Activated T-cell treated with anti-CD3 and anti-CD28 coated beads for 24 hours (primary cell): ENCODE measurements at regions not wholly inside any gene's neighbourhood (a gene's known extent, or its start where the extent isn't known, plus 50 kb on each side); places are given as distances from the start of the nearest gene placed in this dataset.
"Not testable (repeated sequence)": the region's sequence is repeated elsewhere in the genome, so short reads cannot be mapped to it uniquely, and the experiment has no call there.

Experiments used
- DNase-seq: peaks from one replicate; pipeline ENCODE4 v3.0.0-alpha.2; 2020; ENCODE audit warnings: low read depth

DNA sequence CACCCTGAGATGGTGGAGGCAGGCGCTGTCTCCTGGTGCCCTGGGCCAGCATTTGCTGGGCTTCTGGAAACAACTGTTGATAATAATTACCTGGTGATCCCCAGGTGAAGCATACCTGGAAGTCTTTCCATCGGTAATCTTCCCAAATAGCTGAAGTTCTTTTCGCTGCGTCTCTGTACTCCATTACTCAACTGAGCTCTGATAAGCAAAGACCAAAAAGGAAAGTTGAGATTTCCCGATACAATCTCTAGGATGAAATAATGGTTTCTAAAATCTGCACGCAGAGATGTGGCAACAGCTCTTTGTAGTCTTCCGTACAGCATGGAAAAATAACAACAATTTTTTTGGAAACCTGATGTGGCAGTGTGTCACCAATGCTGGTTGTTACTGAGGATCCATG lies 226.5 kb downstream of the GATA3 start:
- no peak for DNase-seq

DNA sequence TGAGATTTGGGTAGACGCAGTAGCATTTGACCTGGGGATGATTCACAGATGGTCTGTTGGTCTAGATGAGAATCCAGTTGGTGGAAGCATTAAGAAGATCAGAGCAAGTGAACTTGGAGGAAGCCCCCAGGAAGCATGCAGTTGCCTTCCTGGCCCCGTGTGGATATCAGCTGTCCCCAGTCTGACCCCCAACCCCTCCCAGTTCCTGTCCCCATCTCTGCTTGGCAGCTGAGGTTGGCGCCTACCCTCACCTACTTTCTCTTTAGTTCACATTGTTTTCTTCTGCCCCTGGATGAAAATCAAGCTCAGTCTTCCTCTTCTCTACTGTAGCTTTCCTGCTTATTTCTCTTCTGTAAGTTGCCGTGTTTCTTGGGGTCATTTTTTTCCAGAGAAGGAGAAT lies 227.9 kb downstream of the GATA3 start:
- no peak for DNase-seq

GRCh38 chr10:8283166-8283905 lies 228.8 kb downstream of the GATA3 start:
- no peak for DNase-seq

- DNase-seq: no peak
Measured at GRCh38 chr10:8283986-8284385, 229.5 kb downstream of the GATA3 start.

- not testable (repeated sequence) for DNase-seq
Measured at GRCh38 chr10:8285970-8286369, 231.5 kb downstream of the GATA3 start.

GRCh38 chr10:8288600-8288999 lies 234.1 kb downstream of the GATA3 start:
- no peak for DNase-seq

GRCh38 chr10:8289186-8289924 lies 234.9 kb downstream of the GATA3 start:
- no peak for DNase-seq

DNA sequence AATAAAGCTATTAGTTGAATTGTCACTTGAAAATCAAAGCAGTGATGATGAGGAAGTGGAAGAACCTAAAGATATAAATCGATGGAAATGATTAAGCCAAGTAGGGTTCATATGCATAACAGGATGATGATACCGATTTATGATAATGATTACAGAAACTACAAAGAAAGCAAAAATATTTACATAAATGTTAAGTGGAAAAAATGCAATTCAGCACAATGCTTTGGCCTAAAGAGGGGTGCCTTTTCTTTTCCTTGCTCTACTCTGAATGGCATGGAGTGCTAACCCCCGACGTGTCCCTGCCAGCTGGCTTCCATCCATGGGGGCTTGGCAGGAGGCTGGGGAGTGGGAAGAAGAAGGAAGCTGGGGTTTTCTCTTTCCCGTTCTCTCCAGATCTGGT lies 240.3 kb downstream of the GATA3 start:
- no peak for DNase-seq

- DNase-seq: no peak
Measured at GRCh38 chr10:8295311-8295710, 240.8 kb downstream of the GATA3 start.

GRCh38 chr10:8296090-8296733 lies 241.7 kb downstream of the GATA3 start:
- DNase-seq: no peak

- DNase-seq: no peak
Measured at GRCh38 chr10:8296734-8297101, 242.2 kb downstream of the GATA3 start.

DNA sequence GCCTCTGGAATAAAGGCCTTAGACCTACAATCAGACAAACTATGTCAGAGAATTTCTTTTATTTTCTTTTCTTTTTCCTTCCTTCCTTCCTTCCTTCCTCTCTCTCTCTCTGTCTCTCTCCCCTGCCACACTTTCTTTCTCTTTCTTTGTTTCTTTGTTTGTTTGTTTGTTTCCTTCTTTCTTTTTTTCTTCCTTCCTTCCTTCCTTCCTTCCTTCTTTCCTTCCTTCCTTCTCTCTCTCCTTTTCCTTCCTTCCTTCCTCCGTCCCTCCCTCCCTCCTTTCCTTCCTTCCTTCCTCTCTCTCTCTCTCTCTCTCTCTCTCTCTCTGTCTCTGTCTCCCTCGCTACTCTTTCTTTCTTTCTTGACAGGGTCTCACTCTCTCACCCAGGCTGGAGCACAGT lies 242.6 kb downstream of the GATA3 start:
- DNase-seq: no peak

DNA sequence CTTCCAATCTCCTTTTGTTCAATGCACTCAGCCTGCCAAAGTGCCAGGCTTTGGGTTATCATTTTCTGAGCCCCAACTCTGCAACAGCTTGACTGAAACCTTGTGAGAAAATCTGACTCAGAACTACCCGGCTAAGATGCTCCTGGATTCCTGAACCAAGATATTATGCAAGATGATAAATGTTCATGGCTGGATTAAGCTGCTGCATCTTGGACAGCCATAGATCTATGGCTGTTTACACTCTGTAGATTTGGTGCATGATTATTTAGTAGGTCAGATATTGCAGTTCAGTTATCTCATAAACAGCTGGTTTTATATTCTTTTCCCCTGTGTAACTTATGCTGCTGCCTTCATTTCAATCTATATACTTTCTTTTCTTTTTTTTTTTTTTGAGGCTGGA lies 243.5 kb downstream of the GATA3 start:
- no peak for DNase-seq

DNA sequence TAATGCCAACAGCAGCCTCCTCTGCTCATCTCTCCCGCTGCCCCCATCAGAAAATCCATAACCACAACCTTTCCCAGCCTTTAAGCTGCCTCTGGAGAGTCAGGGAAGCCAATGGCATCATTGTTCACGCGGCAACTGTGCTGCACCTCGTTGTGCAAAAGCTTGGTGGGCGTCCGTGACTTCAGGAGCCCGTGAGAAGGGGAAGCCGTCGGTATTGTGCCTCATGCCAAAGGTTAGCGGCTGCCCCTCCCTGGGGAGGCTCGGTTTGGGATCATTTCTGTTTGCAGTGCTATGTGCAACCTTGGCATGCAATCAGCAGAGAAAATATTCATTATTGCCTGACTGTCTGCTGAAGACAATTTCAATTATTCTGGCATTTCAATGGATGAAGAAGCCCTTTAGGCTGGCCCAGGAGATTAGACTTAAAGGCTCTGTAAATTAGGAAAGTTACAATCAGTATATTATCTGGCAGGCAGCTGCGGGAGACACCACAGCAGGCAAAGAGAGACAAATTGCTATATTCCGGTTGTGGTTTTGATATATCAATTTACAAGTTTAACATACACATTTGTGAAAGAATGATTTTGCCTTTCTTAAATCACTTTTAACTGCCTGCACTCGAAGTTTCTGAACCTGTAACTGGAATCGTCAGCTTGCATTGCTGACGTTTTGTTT lies 244.5 kb downstream of the GATA3 start:
- DNase-seq: no peak

- DNase-seq: no peak
Measured at GRCh38 chr10:8300925-8301324, 246.4 kb downstream of the GATA3 start.

DNA sequence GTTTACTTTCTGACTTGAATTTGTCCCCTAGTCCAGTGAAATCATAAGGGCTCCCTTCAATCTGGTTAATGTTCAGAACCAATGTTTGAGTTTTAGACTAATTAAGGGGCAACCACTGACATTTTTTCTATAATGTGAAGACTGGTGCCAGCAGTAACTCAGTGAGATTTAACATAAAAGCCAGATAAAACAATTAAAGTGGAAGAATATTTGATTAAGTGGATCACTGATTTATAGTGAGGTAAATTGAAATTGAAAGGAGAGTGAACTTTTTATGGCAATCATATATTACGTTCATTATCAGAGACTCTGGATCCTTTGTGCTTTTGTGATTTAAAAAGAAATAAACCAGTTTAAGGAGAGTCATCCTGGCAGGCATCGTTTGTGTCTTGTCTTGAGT lies 246.8 kb downstream of the GATA3 start:
- no peak for DNase-seq

GRCh38 chr10:8301831-8302230 lies 247.3 kb downstream of the GATA3 start:
- DNase-seq: no peak

- DNase-seq: no peak
Measured at GRCh38 chr10:8302565-8302964, 248.1 kb downstream of the GATA3 start.

- no peak for DNase-seq
Measured at GRCh38 chr10:8304861-8305260, 250.4 kb downstream of the GATA3 start.

DNA sequence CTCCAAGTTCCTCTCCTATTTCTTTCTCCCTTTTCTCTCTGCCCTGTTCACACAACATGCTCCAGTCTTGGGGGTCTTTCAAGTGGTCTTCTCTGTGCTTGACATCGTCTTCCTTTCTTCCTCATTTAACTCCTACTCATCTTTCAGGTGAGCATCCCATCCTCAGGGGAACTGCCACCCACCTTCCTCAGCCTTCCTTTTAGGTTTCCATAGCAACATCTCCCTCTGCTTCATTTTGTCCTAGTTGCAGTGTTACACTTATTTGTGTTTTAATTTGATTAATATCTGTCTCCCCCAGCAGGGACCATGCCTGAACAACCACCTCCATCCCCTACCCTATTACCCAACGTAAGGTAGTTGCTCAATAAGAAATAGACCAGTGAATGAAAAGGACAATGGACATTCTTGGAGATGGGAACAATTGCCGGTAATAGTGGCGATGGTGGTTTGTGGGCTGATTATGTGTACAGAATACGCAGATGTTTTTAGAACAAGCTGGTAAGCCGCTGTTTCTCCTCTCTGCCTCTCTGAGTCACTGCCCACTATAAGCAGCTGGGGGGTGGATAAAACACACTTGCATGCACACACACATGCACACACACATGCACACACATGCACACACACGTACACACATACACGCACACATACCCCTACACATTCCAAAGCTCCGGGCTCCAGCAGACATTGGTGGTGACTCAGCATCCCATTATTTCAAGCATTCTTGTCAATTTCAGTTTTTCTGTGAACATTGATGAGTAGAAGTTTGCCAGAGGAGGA lies 251.6 kb downstream of the GATA3 start:
- DNase-seq: no peak

DNA sequence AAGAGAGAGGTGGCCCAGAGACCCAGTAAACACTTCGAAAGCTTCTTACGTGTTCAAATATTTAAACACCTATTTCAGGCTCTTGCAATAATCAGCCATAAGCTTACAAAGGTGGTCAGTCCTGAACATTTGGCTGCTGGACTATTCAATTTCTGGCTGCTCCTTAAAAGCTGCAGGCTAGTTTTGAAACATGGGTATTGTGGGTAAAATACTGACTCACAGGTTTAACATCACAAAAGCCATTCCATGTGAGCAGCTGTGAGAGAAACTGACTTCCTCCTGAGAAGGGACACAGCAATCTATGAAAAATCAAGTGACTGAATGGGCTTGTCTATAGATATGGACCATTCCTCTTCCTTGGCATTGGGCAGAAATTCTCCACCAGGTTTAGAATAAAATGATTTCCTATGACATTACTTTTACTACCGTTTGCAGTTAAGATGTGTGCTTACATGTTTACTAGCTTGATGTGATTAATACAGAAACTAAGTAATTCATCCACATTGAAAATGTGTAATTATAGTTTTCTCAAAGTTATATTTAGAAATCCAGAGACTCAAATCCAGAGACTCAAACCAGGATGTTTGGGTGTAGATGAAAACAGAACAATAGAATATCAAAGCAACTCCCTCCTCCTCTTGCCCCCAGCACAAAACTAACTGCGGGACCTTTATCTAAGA lies 252.3 kb downstream of the GATA3 start:
- no peak for DNase-seq
